Keratinocyte (primary cell): ENCODE measurements at regions not wholly inside any gene's neighbourhood (a gene's known extent, or its start where the extent isn't known, plus 50 kb on each side); places are given as distances from the start of the nearest gene placed in this dataset.
A peak's percentile ranks its signal among the peaks of the same experiment; 100 is the strongest.

Experiments
- DNase-seq: peaks from one replicate; pipeline ENCODE4 v3.0.0-alpha.2; 2011; ENCODE audit warnings: low read depth, missing footprints, low spot score
- FAIRE-seq: peaks from 2 replicates; lab custom pipeline; 2011; peaks lifted over from hg19 to GRCh38; lab: Jason Lieb, UNC
- H2AFZ ChIP-seq: 2 replicates; pipeline ENCODE4 v1.6.0; 2012; ENCODE audit warnings: low read length, control low read depth, inconsistent platforms; ENCODE audit not compliant: control insufficient read depth
- H3K27ac ChIP-seq: 2 replicates; pipeline ENCODE4 v1.5.1; 2011; ENCODE audit warnings: low read length; ENCODE audit not compliant: control insufficient read depth, insufficient read depth
- H3K27me3 ChIP-seq: 3 replicates; pipeline ENCODE4 v1.6.0; 2011; ENCODE audit warnings: low read length; ENCODE audit not compliant: control insufficient read depth, insufficient read depth; ENCODE audit errors: extremely low read depth
- H3K36me3 ChIP-seq, 2 experiments: 2 replicates in 1 of 2; 3 replicates in 1 of 2; pipeline ENCODE4 v1.5.1; 2011; ENCODE audit warnings: low read length in 2 of 2, mild to moderate bottlenecking in 1 of 2; ENCODE audit not compliant: control insufficient read depth in 2 of 2, insufficient read depth in 2 of 2; ENCODE audit errors: extremely low read depth in 1 of 2
- H3K4me1 ChIP-seq: 3 replicates; pipeline ENCODE4 v1.5.1; 2011; ENCODE audit warnings: low read length; ENCODE audit not compliant: control insufficient read depth, insufficient read depth; ENCODE audit errors: extremely low read depth
- H3K4me2 ChIP-seq: 3 replicates; pipeline ENCODE4 v1.6.0; 2011; ENCODE audit warnings: low read depth, low read length; ENCODE audit not compliant: control insufficient read depth, insufficient read depth; ENCODE audit errors: extremely low read depth
- H3K4me3 ChIP-seq, 3 experiments: fragments of 200-600 bp in 1 of 3; sonication (generic) in 1 of 3; 2 replicates in 2 of 3; 3 replicates in 1 of 3; pipeline ENCODE4 v1.5.1; 2011 to 2016; ENCODE audit warnings: low read length in 3 of 3, mild to moderate bottlenecking in 3 of 3, control low read depth in 2 of 3, inconsistent platforms in 1 of 3, low read depth in 1 of 3, mixed read lengths in 1 of 3, mixed run types in 1 of 3, moderate library complexity in 1 of 3; ENCODE audit not compliant: control insufficient read depth in 2 of 3, insufficient read depth in 2 of 3; ENCODE audit errors: extremely low read depth in 1 of 3
- H3K79me2 ChIP-seq: 2 replicates; pipeline ENCODE4 v1.6.0; 2012; ENCODE audit warnings: low read length; ENCODE audit not compliant: control insufficient read depth, insufficient read depth
- H3K9ac ChIP-seq: 3 replicates; pipeline ENCODE4 v1.6.0; 2011; ENCODE audit warnings: low read length; ENCODE audit not compliant: control insufficient read depth, insufficient read depth; ENCODE audit errors: extremely low read depth
- H3K9me1 ChIP-seq: 3 replicates; pipeline ENCODE4 v1.6.0; 2011; ENCODE audit warnings: low read length; ENCODE audit not compliant: control insufficient read depth, insufficient read depth; ENCODE audit errors: extremely low read depth
- H3K9me3 ChIP-seq: 2 replicates; pipeline ENCODE4 v1.5.1; 2012; ENCODE audit warnings: low read depth, low read length; ENCODE audit not compliant: control insufficient read depth
- H4K20me1 ChIP-seq: 3 replicates; pipeline ENCODE4 v1.6.0; 2011; ENCODE audit warnings: low read length; ENCODE audit not compliant: control insufficient read depth, insufficient read depth; ENCODE audit errors: extremely low read depth
- CTCF ChIP-seq, 3 experiments: IDR thresholded peaks in 1 of 3; conservative IDR thresholded peaks in 1 of 3; optimal IDR thresholded peaks in 1 of 3; 2 replicates in 2 of 3; 3 replicates in 1 of 3; pipeline versions ENCODE3 to v1.5.1; 2011; ENCODE audit warnings: low read length in 3 of 3, mild to moderate bottlenecking in 3 of 3, moderate library complexity in 2 of 3, control low read depth in 1 of 3, inconsistent platforms in 1 of 3; ENCODE audit not compliant: insufficient read depth in 2 of 3; ENCODE audit errors: extremely low read depth in 1 of 3
- EZH2 ChIP-seq: IDR thresholded peaks from one replicate; pipeline ENCODE4 v1.6.1; 2012; ENCODE audit warnings: inconsistent platforms, mild to moderate bottlenecking, low read length, moderate library complexity
- dilution Hi-C: fragments of 300-500 bp; cut with MboI; formaldehyde crosslinking; loops from one replicate; pipeline ENCODE4 v1.7.0; 2020; ENCODE audit warnings: low sequenced_read_pairs; ENCODE audit not compliant: extremely low pct_ligation_motif_present

- no peaks in the 10 kb centered on the region for H3K9me1 ChIP-seq
- no peaks in the 10 kb centered on the region for H4K20me1 ChIP-seq
- peaks cover 15% of the 10 kb centered on the region for H3K4me1 ChIP-seq
- no peak for TF ChIP-seq EZH2
- no peak for TF ChIP-seq CTCF (optimal IDR thresholded peaks at IDR 0.05 in 1 of 3, IDR thresholded peaks at IDR 0.05 in 1 of 3, conservative IDR thresholded peaks at IDR 0.05 in 1 of 3; ENCODE audit: extremely low read depth in 1 of 3, insufficient read depth in 2 of 3, low read length in 3 of 3)
- FAIRE-seq (peak; percentile 60), DNase-seq (no peak)
- no peak overlapping the region for H2AFZ ChIP-seq
- no peaks in the 10 kb centered on the region for H3K36me3 ChIP-seq
- H3K27me3 ChIP-seq = no peaks in the 10 kb centered on the region
- H3K9ac ChIP-seq = no peak overlapping the region
- dilution Hi-C loops = no loop called here
- no peak overlapping the region for H3K4me3 ChIP-seq
- no peaks in the 10 kb centered on the region for H3K79me2 ChIP-seq
- H3K9me3 ChIP-seq = no peaks in the 10 kb centered on the region
- H3K27ac ChIP-seq = no peak overlapping the region
- no peak overlapping the region for H3K4me2 ChIP-seq
Observed at GRCh38 chr2:138201286-138201685, 237.0 kb downstream of the HNMT start.

GRCh38 chr2:138202762-138203161 lies 238.5 kb downstream of the HNMT start:
- Histone ChIP-seq H3K9me3 (no peaks in the 10 kb centered on the region), H4K20me1 (no peaks in the 10 kb centered on the region), H3K9me1 (no peaks in the 10 kb centered on the region), H3K4me3 (peak overlapping the region in 1 of 3 experiments; percentile 12), H3K4me2 (peak overlapping the region; percentile 39), H3K9ac (no peak overlapping the region), H3K27me3 (no peaks in the 10 kb centered on the region), H3K36me3 (no peaks in the 10 kb centered on the region), H3K79me2 (no peaks in the 10 kb centered on the region), H3K27ac (no peak overlapping the region), H2AFZ (peak overlapping the region; percentile 36), H3K4me1 (peaks cover 15% of the 10 kb centered on the region)
- DNase-seq (no peak), FAIRE-seq (peak; percentile 84)
- no peak for TF ChIP-seq CTCF (optimal IDR thresholded peaks at IDR 0.05 in 1 of 3, IDR thresholded peaks at IDR 0.05 in 1 of 3, conservative IDR thresholded peaks at IDR 0.05 in 1 of 3; ENCODE audit: extremely low read depth in 1 of 3, insufficient read depth in 2 of 3, low read length in 3 of 3)
- TF ChIP-seq EZH2 = no peak
- dilution Hi-C loops = no loop called here
